ENCODE measurements at regions not wholly inside any gene's neighbourhood (a gene's known extent, or its start where the extent isn't known, plus 50 kb on each side); places are given as distances from the start of the nearest gene placed in this dataset.

- TF ChIP-seq ZBTB10 (tag by site-specific recombination; IDR thresholded peaks at IDR 0.05) (no peak), ZNF677 (tag by site-specific recombination; IDR thresholded peaks at IDR 0.05) (no peak), ZNF140 (tag by site-specific recombination; IDR thresholded peaks at IDR 0.05) (no peak), ZNF133 (tag by site-specific recombination; IDR thresholded peaks at IDR 0.05) (no peak), ZNF785 (tag by site-specific recombination; IDR thresholded peaks at IDR 0.05) (no peak)
Measured at GRCh38 chr14:97873291-97873690, 1076.1 kb downstream of the VRK1 start (continued).

GRCh38 chr14:97874394-97874793 lies 1077.2 kb downstream of the VRK1 start:
- ChIA-PET CTCF (interaction anchor here (0.6 kb wide), 1 partner anchor 144 kb away, joined by 3 read pairs; no protein-coding TSS in a partner anchor), POLR2A (no interaction called here)
- Histone ChIP-seq H3K36me3 (ENCODE audit: control insufficient read depth in 2 of 2, insufficient read depth in 1 of 2, low read length in 2 of 2) (no peaks in the 10 kb centered on the region), H3K9me3 (ENCODE audit: control insufficient read depth, insufficient read depth, low read depth, low read length) (no peaks in the 10 kb centered on the region), H3K27ac (ENCODE audit: extremely low read depth, low read depth, low read length) (no peak overlapping the region), H3K4me3 (ENCODE audit: low read depth, low read length) (no peak overlapping the region), H3K4me1 (ENCODE audit: control insufficient read depth, insufficient read depth, low read length) (no peaks in the 10 kb centered on the region; the same call in 1 of the 2 replicates)
- TF ChIP-seq MZF1 (tag by site-specific recombination; IDR thresholded peaks at IDR 0.05; ENCODE audit: borderline replicate concordance) (no peak), ZBTB7A (tag by site-specific recombination; IDR thresholded peaks at IDR 0.05; ENCODE audit: low read depth) (no peak), ZNF175 (tag by site-specific recombination; IDR thresholded peaks at IDR 0.05) (no peak), ZNF362 (tag by site-specific recombination; IDR thresholded peaks at IDR 0.05) (no peak), ZBTB6 (tag by site-specific recombination; IDR thresholded peaks at IDR 0.05) (no peak), ZNF747 (tag by site-specific recombination; IDR thresholded peaks at IDR 0.05) (no peak), GLIS2 (tag by site-specific recombination; IDR thresholded peaks at IDR 0.05) (no peak)

- ChIA-PET POLR2A (no interaction called here), CTCF (no interaction called here)
- no peak for TF ChIP-seq ZNF692 (tag by site-specific recombination; IDR thresholded peaks at IDR 0.05)
- TF ChIP-seq AEBP2 (tag by site-specific recombination; IDR thresholded peaks at IDR 0.05; ENCODE audit: borderline replicate concordance): no peak
- TF ChIP-seq ZNF114 (tag by site-specific recombination; IDR thresholded peaks at IDR 0.05): no peak
- TF ChIP-seq ZBTB26 (tag by site-specific recombination; optimal IDR thresholded peaks at IDR 0.05): no peak
- TF ChIP-seq ZNF292 (tag by site-specific recombination; IDR thresholded peaks at IDR 0.05; ENCODE audit: borderline replicate concordance, low read depth): no peak
- no peak for TF ChIP-seq WT1 (tag by site-specific recombination; IDR thresholded peaks at IDR 0.05)
- no peak for TF ChIP-seq REST (tag by site-specific recombination; IDR thresholded peaks at IDR 0.05)
- no peak for TF ChIP-seq ZNF239 (tag by site-specific recombination; IDR thresholded peaks at IDR 0.05)
- H3K36me3 ChIP-seq (ENCODE audit: control insufficient read depth in 2 of 2, insufficient read depth in 1 of 2, low read length in 2 of 2): no peaks in the 10 kb centered on the region
- H3K27ac ChIP-seq (ENCODE audit: extremely low read depth, low read depth, low read length): no peak overlapping the region
- H3K4me1 ChIP-seq (ENCODE audit: control insufficient read depth, insufficient read depth, low read length): no peaks in the 10 kb centered on the region; the same call in 1 of the 2 replicates
- no peak overlapping the region for H3K4me3 ChIP-seq (ENCODE audit: low read depth, low read length)
- no peaks in the 10 kb centered on the region for H3K9me3 ChIP-seq (ENCODE audit: control insufficient read depth, insufficient read depth, low read depth, low read length)
Measured at GRCh38 chr14:97878206-97878605, 1081.0 kb downstream of the VRK1 start.
